ENCODE measurements at regions not wholly inside any gene's neighbourhood (a gene's known extent, or its start where the extent isn't known, plus 50 kb on each side); places are given as distances from the start of the nearest gene placed in this dataset.

GRCh38 chr16:65355706-65356105 lies 233.8 kb upstream of the CDH11 start:
- TF ChIP-seq CTCF (IDR thresholded peaks at IDR 0.05; ENCODE audit: low read depth, low read length, missing control alignments), result no peak
- H3K4me3 ChIP-seq (ENCODE audit: low read depth, low read length), result no peak overlapping the region
- in situ Hi-C loops (cut with HindIII; ENCODE audit: low sequenced_read_pairs), result no loop called here
- no peak for DNase-seq (ENCODE audit: low read depth)

GRCh38 chr16:65353183-65353582 lies 231.3 kb upstream of the CDH11 start:
- in situ Hi-C loops (cut with HindIII; ENCODE audit: low sequenced_read_pairs), result loop anchor here (5.0 kb wide), 1 partner anchor 94 kb away; no protein-coding TSS in a partner anchor
- no peak for DNase-seq (ENCODE audit: low read depth)
- no peak for TF ChIP-seq CTCF (IDR thresholded peaks at IDR 0.05; ENCODE audit: low read depth, low read length, missing control alignments)
- no peak overlapping the region for H3K4me3 ChIP-seq (ENCODE audit: low read depth, low read length)

- TF ChIP-seq CTCF (IDR thresholded peaks at IDR 0.05; ENCODE audit: low read depth, low read length, missing control alignments), result no peak
- no peak overlapping the region for H3K4me3 ChIP-seq (ENCODE audit: low read depth, low read length)
- in situ Hi-C loops (cut with HindIII; ENCODE audit: low sequenced_read_pairs), result loop anchor here (5.0 kb wide), 1 partner anchor 98 kb away; no protein-coding TSS in a partner anchor
- no peak for DNase-seq (ENCODE audit: low read depth)
These were observed 227.8 kb upstream of the CDH11 start for GRCh38 chr16:65349626-65350025.

GRCh38 chr16:65343556-65343955 lies 221.7 kb upstream of the CDH11 start:
- no peak overlapping the region for H3K4me3 ChIP-seq (ENCODE audit: low read depth, low read length)
- no peak for DNase-seq (ENCODE audit: low read depth)
- TF ChIP-seq CTCF (IDR thresholded peaks at IDR 0.05; ENCODE audit: low read depth, low read length, missing control alignments), result no peak
- in situ Hi-C loops (cut with HindIII; ENCODE audit: low sequenced_read_pairs), result no loop called here

- in situ Hi-C loops (cut with HindIII; ENCODE audit: low sequenced_read_pairs), result no loop called here
These were observed 220.5 kb upstream of the CDH11 start for GRCh38 chr16:65342231-65342866.

GRCh38 chr16:65339062-65339461 lies 217.2 kb upstream of the CDH11 start:
- in situ Hi-C loops (cut with HindIII; ENCODE audit: low sequenced_read_pairs), result no loop called here
- no peak for TF ChIP-seq CTCF (IDR thresholded peaks at IDR 0.05; ENCODE audit: low read depth, low read length, missing control alignments)
- no peak overlapping the region for H3K4me3 ChIP-seq (ENCODE audit: low read depth, low read length)
- DNase-seq (ENCODE audit: low read depth), result no peak

More at GRCh38 chr16:65342231-65342866, 220.5 kb upstream of the CDH11 start:
- TF ChIP-seq CTCF (IDR thresholded peaks at IDR 0.05; ENCODE audit: low read depth, low read length, missing control alignments), result no peak
- DNase-seq (ENCODE audit: low read depth), result no peak
- H3K4me3 ChIP-seq (ENCODE audit: low read depth, low read length), result no peak overlapping the region

Data from astrocyte of the cerebellum (primary cell).